ENCODE measurements at regions not wholly inside any gene's neighbourhood (a gene's known extent, or its start where the extent isn't known, plus 50 kb on each side); places are given as distances from the start of the nearest gene placed in this dataset.

DNA sequence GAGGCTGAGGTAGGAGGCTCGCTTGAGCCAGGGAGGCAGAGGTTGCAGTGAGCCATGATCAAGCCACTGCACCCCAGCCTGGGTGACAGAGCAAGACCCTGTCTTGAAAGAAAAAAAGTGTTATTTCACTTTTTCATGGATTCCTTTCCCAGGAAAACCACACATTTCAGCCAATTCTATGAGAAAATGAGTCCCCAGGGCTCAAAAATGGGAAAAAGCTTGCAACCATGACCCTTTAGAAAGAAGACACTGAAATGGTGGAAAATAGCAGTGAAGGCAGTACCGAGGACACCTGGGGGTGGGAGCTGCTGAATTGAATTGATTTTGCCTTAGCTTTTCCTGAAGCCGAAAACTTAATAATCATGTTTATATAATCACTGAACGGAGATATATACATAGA, 284.2 kb upstream of the HDAC4 start (continued):
- TF ChIP-seq REPIN1 (tag by site-specific recombination; IDR thresholded peaks at IDR 0.05; ENCODE audit: low read depth), result no peak

DNA sequence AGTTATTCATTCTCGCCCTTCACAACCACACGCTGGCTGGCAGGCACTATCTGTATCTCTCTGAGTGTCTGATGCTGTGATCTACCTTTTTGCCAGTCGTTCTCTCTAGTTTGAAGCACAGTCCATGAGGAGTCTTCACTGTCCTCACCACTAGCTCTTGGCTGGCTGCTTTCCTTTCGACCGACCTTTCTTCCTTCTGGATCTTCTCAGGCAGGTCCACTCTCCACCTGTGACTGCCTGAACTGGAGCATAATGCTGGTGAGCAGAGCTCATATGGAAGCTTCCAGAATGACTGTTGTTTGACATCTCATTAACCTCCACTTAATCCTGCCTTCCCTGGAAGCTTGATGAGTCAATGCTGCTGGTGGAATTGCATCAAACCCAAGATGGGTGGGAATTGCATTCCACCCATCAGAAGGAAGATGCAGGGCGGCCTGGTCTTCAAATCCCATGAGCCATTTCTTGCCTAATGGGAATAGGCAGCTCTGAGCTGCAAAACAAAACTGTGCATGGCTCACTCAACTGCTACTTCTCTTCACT, 283.5 kb upstream of the HDAC4 start:
- POLR2A ChIA-PET, result no interaction called here
- H3K36me3 ChIP-seq (ENCODE audit: control insufficient read depth in 2 of 2, insufficient read depth in 1 of 2, low read length in 2 of 2), result no peaks in the 10 kb centered on the region

DNA sequence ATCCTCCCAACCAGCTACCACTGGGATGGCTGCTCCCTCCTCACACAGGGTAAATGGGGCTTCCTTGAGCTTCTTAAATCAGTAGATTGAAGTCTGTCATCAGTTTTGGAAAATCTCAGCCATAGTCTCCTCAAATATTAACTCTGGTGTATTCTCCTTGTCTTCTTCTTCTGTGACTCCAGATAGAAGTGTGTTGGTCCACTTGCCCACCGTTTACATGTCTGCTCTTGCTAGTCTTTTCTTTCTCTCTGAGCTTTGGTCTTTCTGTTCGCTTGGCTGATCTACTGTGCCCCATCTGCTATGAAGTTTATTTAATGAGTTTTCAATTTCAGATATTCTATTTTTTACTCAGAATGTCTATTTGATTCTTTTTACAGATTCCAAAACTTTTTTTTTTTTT, 281.7 kb upstream of the HDAC4 start:
- Histone ChIP-seq H3K4me3 (ENCODE audit: low read depth, low read length) (no peak overlapping the region), H3K4me1 (ENCODE audit: control insufficient read depth, insufficient read depth, low read length) (no peaks in the 10 kb centered on the region), H3K27ac (ENCODE audit: extremely low read depth, low read depth, low read length) (no peak overlapping the region), H3K9me3 (ENCODE audit: control insufficient read depth, insufficient read depth, low read depth, low read length) (no peaks in the 10 kb centered on the region), H3K36me3 (ENCODE audit: control insufficient read depth in 2 of 2, insufficient read depth in 1 of 2, low read length in 2 of 2) (no peaks in the 10 kb centered on the region)
- ChIA-PET CTCF (interaction anchor here (0.8 kb wide), 1 partner anchor 199 kb away, joined by 3 read pairs; no protein-coding TSS in a partner anchor), POLR2A (no interaction called here)
- TF ChIP-seq ZNF354C (tag by site-specific recombination; IDR thresholded peaks at IDR 0.05; ENCODE audit: borderline replicate concordance, low read depth), result no peak
- peak; percentile 79 for TF ChIP-seq SETDB1 (IDR thresholded peaks at IDR 0.05; ENCODE audit: insufficient read length, low read length)
- peak; percentile 46; the same call in 1 of the 2 replicates for TF ChIP-seq ZNF133 (tag by site-specific recombination; IDR thresholded peaks at IDR 0.05)

More for the DNA sequence above, 283.5 kb upstream of the HDAC4 start:
- H3K9me3 ChIP-seq (ENCODE audit: control insufficient read depth, insufficient read depth, low read depth, low read length), result no peaks in the 10 kb centered on the region
- no peak overlapping the region for H3K4me3 ChIP-seq (ENCODE audit: low read depth, low read length)
- CTCF ChIA-PET, result interaction anchor here (0.6 to 0.7 kb wide), 2 partner anchors 57 to 307 kb away, joined by 3 read pairs; no protein-coding TSS in a partner anchor
- no peak overlapping the region for H3K27ac ChIP-seq (ENCODE audit: extremely low read depth, low read depth, low read length)
- TF ChIP-seq ZNF169 (tag by site-specific recombination; IDR thresholded peaks at IDR 0.05) (no peak), ZNF76 (tag by site-specific recombination; IDR thresholded peaks at IDR 0.05; ENCODE audit: borderline replicate concordance, low read depth) (no peak), OSR2 (tag by site-specific recombination; IDR thresholded peaks at IDR 0.05) (no peak), ZNF549 (tag by site-specific recombination; IDR thresholded peaks at IDR 0.05) (no peak)
- H3K4me1 ChIP-seq (ENCODE audit: control insufficient read depth, insufficient read depth, low read length), result no peaks in the 10 kb centered on the region

DNA sequence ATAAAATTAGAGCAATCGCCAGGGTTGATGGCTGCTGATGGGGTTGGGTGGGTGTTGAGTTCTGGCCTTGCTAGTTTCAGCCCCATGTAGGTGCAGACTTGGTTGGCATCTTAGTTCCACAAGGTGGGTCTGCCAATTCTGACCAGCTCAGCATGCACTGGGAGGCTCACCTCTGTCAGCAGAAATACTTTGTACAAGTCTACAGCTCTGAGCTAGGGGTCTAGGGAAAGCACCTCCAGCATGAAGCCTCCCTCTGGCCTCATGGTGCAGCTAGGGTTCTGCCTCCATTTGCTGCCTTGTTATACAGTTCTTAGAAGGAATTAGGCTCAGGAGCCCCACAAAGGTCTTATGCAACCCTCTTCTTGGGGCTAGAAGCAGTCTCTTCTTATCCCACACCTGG, 278.9 kb upstream of the HDAC4 start:
- Histone ChIP-seq H3K27ac (ENCODE audit: extremely low read depth, low read depth, low read length) (no peak overlapping the region), H3K4me3 (ENCODE audit: low read depth, low read length) (no peak overlapping the region), H3K4me1 (ENCODE audit: control insufficient read depth, insufficient read depth, low read length) (no peaks in the 10 kb centered on the region), H3K9me3 (ENCODE audit: control insufficient read depth, insufficient read depth, low read depth, low read length) (no peaks in the 10 kb centered on the region), H3K36me3 (ENCODE audit: control insufficient read depth in 2 of 2, insufficient read depth in 1 of 2, low read length in 2 of 2) (no peaks in the 10 kb centered on the region)
- ChIA-PET CTCF (no interaction called here), POLR2A (no interaction called here)
- no peak for TF ChIP-seq ZNF747 (tag by site-specific recombination; IDR thresholded peaks at IDR 0.05)
- no peak for TF ChIP-seq ZNF785 (tag by site-specific recombination; IDR thresholded peaks at IDR 0.05)
- TF ChIP-seq ZNF10 (tag by site-specific recombination; IDR thresholded peaks at IDR 0.05), result no peak
- no peak for TF ChIP-seq ZNF266 (tag by site-specific recombination; IDR thresholded peaks at IDR 0.05; ENCODE audit: low read depth)
- no peak for TF ChIP-seq SALL2 (tag by site-specific recombination; IDR thresholded peaks at IDR 0.05; ENCODE audit: borderline replicate concordance)
- TF ChIP-seq ZNF341 (tag by site-specific recombination; IDR thresholded peaks at IDR 0.05; ENCODE audit: low read depth), result no peak
- TF ChIP-seq MEIS1 (CRISPR knock-in tag; IDR thresholded peaks at IDR 0.05; ENCODE audit: borderline replicate concordance), result no peak
- no peak for TF ChIP-seq ZNF366 (tag by site-specific recombination; conservative IDR thresholded peaks at IDR 0.05)
- TF ChIP-seq MZF1 (tag by site-specific recombination; IDR thresholded peaks at IDR 0.05; ENCODE audit: borderline replicate concordance), result no peak
- TF ChIP-seq, protein P1, sequence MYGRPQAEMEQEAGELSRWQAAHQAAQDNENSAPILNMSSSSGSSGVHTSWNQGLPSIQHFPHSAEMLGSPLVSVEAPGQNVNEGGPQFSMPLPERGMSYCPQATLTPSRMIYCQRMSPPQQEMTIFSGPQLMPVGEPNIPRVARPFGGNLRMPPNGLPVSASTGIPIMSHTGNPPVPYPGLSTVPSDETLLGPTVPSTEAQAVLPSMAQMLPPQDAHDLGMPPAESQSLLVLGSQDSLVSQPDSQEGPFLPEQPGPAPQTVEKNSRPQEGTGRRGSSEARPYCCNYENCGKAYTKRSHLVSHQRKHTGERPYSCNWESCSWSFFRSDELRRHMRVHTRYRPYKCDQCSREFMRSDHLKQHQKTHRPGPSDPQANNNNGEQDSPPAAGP (tag by site-specific recombination; IDR thresholded peaks at IDR 0.05), result no peak
- TF ChIP-seq, protein P2, sequence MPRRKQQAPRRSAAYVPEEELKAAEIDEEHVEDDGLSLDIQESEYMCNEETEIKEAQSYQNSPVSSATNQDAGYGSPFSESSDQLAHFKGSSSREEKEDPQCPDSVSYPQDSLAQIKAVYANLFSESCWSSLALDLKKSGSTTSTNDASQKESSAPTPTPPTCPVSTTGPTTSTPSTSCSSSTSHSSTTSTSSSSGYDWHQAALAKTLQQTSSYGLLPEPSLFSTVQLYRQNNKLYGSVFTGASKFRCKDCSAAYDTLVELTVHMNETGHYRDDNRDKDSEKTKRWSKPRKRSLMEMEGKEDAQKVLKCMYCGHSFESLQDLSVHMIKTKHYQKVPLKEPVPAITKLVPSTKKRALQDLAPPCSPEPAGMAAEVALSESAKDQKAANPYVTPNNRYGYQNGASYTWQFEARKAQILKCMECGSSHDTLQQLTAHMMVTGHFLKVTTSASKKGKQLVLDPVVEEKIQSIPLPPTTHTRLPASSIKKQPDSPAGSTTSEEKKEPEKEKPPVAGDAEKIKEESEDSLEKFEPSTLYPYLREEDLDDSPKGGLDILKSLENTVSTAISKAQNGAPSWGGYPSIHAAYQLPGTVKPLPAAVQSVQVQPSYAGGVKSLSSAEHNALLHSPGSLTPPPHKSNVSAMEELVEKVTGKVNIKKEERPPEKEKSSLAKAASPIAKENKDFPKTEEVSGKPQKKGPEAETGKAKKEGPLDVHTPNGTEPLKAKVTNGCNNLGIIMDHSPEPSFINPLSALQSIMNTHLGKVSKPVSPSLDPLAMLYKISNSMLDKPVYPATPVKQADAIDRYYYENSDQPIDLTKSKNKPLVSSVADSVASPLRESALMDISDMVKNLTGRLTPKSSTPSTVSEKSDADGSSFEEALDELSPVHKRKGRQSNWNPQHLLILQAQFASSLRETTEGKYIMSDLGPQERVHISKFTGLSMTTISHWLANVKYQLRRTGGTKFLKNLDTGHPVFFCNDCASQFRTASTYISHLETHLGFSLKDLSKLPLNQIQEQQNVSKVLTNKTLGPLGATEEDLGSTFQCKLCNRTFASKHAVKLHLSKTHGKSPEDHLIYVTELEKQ (tag by site-specific recombination; IDR thresholded peaks at IDR 0.05; ENCODE audit: borderline replicate concordance), result no peak
- no peak for TF ChIP-seq ZNF184 (tag by site-specific recombination; IDR thresholded peaks at IDR 0.05)
- no peak for TF ChIP-seq FEZF1 (tag by site-specific recombination; IDR thresholded peaks at IDR 0.05)
- TF ChIP-seq ZNF514 (tag by site-specific recombination; IDR thresholded peaks at IDR 0.05), result no peak

Data from HEK293 (cell line).